ENCODE measurements at regions not wholly inside any gene's neighbourhood (a gene's known extent, or its start where the extent isn't known, plus 50 kb on each side); places are given as distances from the start of the nearest gene placed in this dataset.

DNA sequence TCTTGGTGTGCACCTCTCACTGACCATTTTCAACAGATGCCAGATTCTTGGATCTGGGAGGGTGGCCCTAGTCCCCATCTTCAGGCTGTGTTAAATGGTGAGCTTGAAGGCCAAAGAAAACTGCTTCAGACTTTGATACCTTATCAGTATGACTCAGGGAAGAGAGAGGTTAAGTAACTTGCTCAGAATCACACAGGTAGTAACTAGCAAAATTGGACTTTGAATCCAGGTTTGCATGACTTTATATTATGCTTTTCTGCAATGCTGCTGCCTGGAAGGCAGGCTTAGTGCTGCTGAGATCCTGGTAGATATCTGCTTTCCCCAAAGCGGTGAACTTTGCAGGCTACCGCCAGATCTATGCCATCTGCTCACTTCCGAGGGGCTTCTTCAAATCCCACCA, 487.3 kb downstream of the INSC start:
- TF ChIP-seq, protein P1, sequence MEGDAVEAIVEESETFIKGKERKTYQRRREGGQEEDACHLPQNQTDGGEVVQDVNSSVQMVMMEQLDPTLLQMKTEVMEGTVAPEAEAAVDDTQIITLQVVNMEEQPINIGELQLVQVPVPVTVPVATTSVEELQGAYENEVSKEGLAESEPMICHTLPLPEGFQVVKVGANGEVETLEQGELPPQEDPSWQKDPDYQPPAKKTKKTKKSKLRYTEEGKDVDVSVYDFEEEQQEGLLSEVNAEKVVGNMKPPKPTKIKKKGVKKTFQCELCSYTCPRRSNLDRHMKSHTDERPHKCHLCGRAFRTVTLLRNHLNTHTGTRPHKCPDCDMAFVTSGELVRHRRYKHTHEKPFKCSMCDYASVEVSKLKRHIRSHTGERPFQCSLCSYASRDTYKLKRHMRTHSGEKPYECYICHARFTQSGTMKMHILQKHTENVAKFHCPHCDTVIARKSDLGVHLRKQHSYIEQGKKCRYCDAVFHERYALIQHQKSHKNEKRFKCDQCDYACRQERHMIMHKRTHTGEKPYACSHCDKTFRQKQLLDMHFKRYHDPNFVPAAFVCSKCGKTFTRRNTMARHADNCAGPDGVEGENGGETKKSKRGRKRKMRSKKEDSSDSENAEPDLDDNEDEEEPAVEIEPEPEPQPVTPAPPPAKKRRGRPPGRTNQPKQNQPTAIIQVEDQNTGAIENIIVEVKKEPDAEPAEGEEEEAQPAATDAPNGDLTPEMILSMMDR (conservative IDR thresholded peaks at IDR 0.05) = no peak
- no peak for TF ChIP-seq ZFX (IDR thresholded peaks at IDR 0.05)
